ENCODE measurements at regions not wholly inside any gene's neighbourhood (a gene's known extent, or its start where the extent isn't known, plus 50 kb on each side); places are given as distances from the start of the nearest gene placed in this dataset.

DNA sequence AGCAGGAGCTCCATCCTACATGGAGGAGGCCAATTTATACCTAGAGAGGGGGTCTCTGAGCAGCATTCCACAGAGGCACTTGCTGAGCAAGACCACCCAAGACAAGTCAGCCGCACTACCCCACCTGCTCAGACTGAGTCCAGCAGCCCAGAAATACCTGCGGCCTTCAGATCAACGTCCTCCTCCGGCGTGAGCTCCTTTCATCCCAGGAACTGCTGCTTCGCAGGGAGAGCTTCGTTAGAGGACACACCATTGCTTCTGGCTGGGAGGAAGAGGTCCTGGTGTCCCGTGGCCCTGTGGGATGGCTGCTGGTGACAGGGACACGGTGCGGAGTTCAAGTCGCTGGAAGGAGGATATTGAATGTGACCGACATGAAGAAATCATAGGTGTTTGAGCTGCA lies 216.9 kb upstream of the PPP2R2D start:
- TF ChIP-seq, protein P1, sequence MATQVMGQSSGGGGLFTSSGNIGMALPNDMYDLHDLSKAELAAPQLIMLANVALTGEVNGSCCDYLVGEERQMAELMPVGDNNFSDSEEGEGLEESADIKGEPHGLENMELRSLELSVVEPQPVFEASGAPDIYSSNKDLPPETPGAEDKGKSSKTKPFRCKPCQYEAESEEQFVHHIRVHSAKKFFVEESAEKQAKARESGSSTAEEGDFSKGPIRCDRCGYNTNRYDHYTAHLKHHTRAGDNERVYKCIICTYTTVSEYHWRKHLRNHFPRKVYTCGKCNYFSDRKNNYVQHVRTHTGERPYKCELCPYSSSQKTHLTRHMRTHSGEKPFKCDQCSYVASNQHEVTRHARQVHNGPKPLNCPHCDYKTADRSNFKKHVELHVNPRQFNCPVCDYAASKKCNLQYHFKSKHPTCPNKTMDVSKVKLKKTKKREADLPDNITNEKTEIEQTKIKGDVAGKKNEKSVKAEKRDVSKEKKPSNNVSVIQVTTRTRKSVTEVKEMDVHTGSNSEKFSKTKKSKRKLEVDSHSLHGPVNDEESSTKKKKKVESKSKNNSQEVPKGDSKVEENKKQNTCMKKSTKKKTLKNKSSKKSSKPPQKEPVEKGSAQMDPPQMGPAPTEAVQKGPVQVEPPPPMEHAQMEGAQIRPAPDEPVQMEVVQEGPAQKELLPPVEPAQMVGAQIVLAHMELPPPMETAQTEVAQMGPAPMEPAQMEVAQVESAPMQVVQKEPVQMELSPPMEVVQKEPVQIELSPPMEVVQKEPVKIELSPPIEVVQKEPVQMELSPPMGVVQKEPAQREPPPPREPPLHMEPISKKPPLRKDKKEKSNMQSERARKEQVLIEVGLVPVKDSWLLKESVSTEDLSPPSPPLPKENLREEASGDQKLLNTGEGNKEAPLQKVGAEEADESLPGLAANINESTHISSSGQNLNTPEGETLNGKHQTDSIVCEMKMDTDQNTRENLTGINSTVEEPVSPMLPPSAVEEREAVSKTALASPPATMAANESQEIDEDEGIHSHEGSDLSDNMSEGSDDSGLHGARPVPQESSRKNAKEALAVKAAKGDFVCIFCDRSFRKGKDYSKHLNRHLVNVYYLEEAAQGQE (IDR thresholded peaks at IDR 0.05; ENCODE audit: borderline replicate concordance) = no peak
- TF ChIP-seq SMC3 (conservative IDR thresholded peaks at IDR 0.05; ENCODE audit: poor library complexity) = no peak
- TF ChIP-seq EP300 (conservative IDR thresholded peaks at IDR 0.05; ENCODE audit: poor library complexity, severe bottlenecking) = no peak
- no peak for TF ChIP-seq EZH2 (IDR thresholded peaks at IDR 0.05; ENCODE audit: borderline replicate concordance, insufficient read depth, low read length, poor library complexity, severe bottlenecking)
- TF ChIP-seq POLR2AphosphoS5 (IDR thresholded peaks at IDR 0.05) = no peak
- no peak for TF ChIP-seq RAD21 (conservative IDR thresholded peaks at IDR 0.05)
- TF ChIP-seq, protein P2, sequence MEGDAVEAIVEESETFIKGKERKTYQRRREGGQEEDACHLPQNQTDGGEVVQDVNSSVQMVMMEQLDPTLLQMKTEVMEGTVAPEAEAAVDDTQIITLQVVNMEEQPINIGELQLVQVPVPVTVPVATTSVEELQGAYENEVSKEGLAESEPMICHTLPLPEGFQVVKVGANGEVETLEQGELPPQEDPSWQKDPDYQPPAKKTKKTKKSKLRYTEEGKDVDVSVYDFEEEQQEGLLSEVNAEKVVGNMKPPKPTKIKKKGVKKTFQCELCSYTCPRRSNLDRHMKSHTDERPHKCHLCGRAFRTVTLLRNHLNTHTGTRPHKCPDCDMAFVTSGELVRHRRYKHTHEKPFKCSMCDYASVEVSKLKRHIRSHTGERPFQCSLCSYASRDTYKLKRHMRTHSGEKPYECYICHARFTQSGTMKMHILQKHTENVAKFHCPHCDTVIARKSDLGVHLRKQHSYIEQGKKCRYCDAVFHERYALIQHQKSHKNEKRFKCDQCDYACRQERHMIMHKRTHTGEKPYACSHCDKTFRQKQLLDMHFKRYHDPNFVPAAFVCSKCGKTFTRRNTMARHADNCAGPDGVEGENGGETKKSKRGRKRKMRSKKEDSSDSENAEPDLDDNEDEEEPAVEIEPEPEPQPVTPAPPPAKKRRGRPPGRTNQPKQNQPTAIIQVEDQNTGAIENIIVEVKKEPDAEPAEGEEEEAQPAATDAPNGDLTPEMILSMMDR (IDR thresholded peaks at IDR 0.05; ENCODE audit: poor library complexity, severe bottlenecking) = no peak
- no peak for TF ChIP-seq TAF1 (IDR thresholded peaks at IDR 0.05; ENCODE audit: low read depth)
- no peaks in the 10 kb centered on the region for H3K9me3 ChIP-seq (ENCODE audit: low read length)
- no peaks in the 10 kb centered on the region for H3K27me3 ChIP-seq (ENCODE audit: insufficient read depth, low read depth, low read length)
- H3K4me2 ChIP-seq (ENCODE audit: low read length) = no peak overlapping the region
- no peaks in the 10 kb centered on the region for H3K9me2 ChIP-seq (ENCODE audit: insufficient read depth, low read length)
- no peak overlapping the region for H2AFZ ChIP-seq (ENCODE audit: low read depth, low read length)
- H3F3A ChIP-seq (ENCODE audit: insufficient read depth, low read length, poor library complexity, severe bottlenecking) = no peaks in the 10 kb centered on the region
- H3K36me3 ChIP-seq (ENCODE audit: insufficient read depth, low read length) = no peaks in the 10 kb centered on the region
- H3K4me3 ChIP-seq (ENCODE audit: low read length) = no peak overlapping the region
- no peaks in the 10 kb centered on the region for H4K20me1 ChIP-seq (ENCODE audit: insufficient read depth)
- no peak overlapping the region for H3K27ac ChIP-seq (ENCODE audit: low read length)
- H3K79me2 ChIP-seq (replicated peaks; ENCODE audit: insufficient read depth, low read length) = no peaks in the 10 kb centered on the region
- no peak overlapping the region for H3K9ac ChIP-seq (ENCODE audit: low read length)

- TF ChIP-seq, protein P2 (IDR thresholded peaks at IDR 0.05; ENCODE audit: poor library complexity, severe bottlenecking) = no peak
- TF ChIP-seq MXI1 (conservative IDR thresholded peaks at IDR 0.05; ENCODE audit: poor library complexity, severe bottlenecking) (no peak), EP300 (conservative IDR thresholded peaks at IDR 0.05; ENCODE audit: poor library complexity, severe bottlenecking) (no peak), POLR2AphosphoS5 (IDR thresholded peaks at IDR 0.05) (no peak), RAD21 (conservative IDR thresholded peaks at IDR 0.05) (no peak), EZH2 (IDR thresholded peaks at IDR 0.05; ENCODE audit: borderline replicate concordance, insufficient read depth, low read length, poor library complexity, severe bottlenecking) (no peak), SMC3 (conservative IDR thresholded peaks at IDR 0.05; ENCODE audit: poor library complexity) (no peak)
- TF ChIP-seq, protein P1 (IDR thresholded peaks at IDR 0.05; ENCODE audit: borderline replicate concordance) = no peak
- Histone ChIP-seq H3K27ac (ENCODE audit: low read length) (no peak overlapping the region), H3K9me3 (ENCODE audit: low read length) (no peaks in the 10 kb centered on the region), H3F3A (ENCODE audit: insufficient read depth, low read length, poor library complexity, severe bottlenecking) (no peaks in the 10 kb centered on the region), H4K20me1 (ENCODE audit: insufficient read depth) (no peaks in the 10 kb centered on the region), H2AFZ (ENCODE audit: low read depth, low read length) (no peak overlapping the region), H3K36me3 (ENCODE audit: insufficient read depth, low read length) (no peaks in the 10 kb centered on the region), H3K9ac (ENCODE audit: low read length) (no peak overlapping the region), H3K27me3 (ENCODE audit: insufficient read depth, low read depth, low read length) (no peaks in the 10 kb centered on the region), H3K79me2 (replicated peaks; ENCODE audit: insufficient read depth, low read length) (no peaks in the 10 kb centered on the region), H3K9me2 (ENCODE audit: insufficient read depth, low read length) (no peaks in the 10 kb centered on the region), H3K4me2 (ENCODE audit: low read length) (no peak overlapping the region), H3K4me3 (ENCODE audit: low read length) (no peak overlapping the region)
Measured at GRCh38 chr10:131685007-131685406, 215.8 kb upstream of the PPP2R2D start.
